Trophoblast cell (in vitro differentiated cells and primary cell): ENCODE measurements at regions not wholly inside any gene's neighbourhood (a gene's known extent, or its start where the extent isn't known, plus 50 kb on each side); places are given as distances from the start of the nearest gene placed in this dataset.
A peak's percentile ranks its signal among the peaks of the same experiment; 100 is the strongest.

Source experiments
- DNase-seq, 2 donors: peaks; one replicate each; pipeline ENCODE4 v3.0.0-alpha.2; 2016
- H2AFZ ChIP-seq: 2 replicates; pipeline ENCODE4 v1.6.1; 2013; ENCODE audit warnings: low read length, moderate library complexity, mild to moderate bottlenecking; ENCODE audit not compliant: insufficient read depth, poor library complexity
- H2AK5ac ChIP-seq: 2 replicates; pipeline ENCODE4 v1.6.1; 2013; ENCODE audit warnings: mild to moderate bottlenecking, low read length
- H2BK120ac ChIP-seq: 2 replicates; pipeline ENCODE4 v1.6.1; 2013; ENCODE audit warnings: low read length, mild to moderate bottlenecking, moderate library complexity; ENCODE audit not compliant: insufficient read depth, poor library complexity
- H2BK12ac ChIP-seq: 2 replicates; pipeline ENCODE4 v1.6.1; 2013; ENCODE audit warnings: mild to moderate bottlenecking, low read length, moderate library complexity
- H2BK5ac ChIP-seq: 2 replicates; pipeline ENCODE4 v1.6.1; 2013; ENCODE audit warnings: low read length, low read depth, moderate library complexity, mild to moderate bottlenecking; ENCODE audit not compliant: poor library complexity
- H3K14ac ChIP-seq: 2 replicates; pipeline ENCODE4 v1.6.1; 2013; ENCODE audit warnings: mild to moderate bottlenecking, low read length
- H3K18ac ChIP-seq: 2 replicates; pipeline ENCODE4 v1.6.1; 2013; ENCODE audit warnings: mild to moderate bottlenecking, low read length
- H3K23ac ChIP-seq: 2 replicates; pipeline ENCODE4 v1.6.1; 2013; ENCODE audit warnings: low read length
- H3K27ac ChIP-seq: 2 replicates; pipeline ENCODE4 v1.5.1; 2013; ENCODE audit warnings: low read depth, mild to moderate bottlenecking, inconsistent platforms, low read length, moderate library complexity
- H3K27me3 ChIP-seq: 2 replicates; pipeline ENCODE4 v1.6.1; 2013; ENCODE audit warnings: inconsistent platforms, mild to moderate bottlenecking, low read length, moderate library complexity; ENCODE audit not compliant: insufficient read depth
- H3K36me3 ChIP-seq, 2 experiments: 1 replicate in 1 of 2; 2 replicates in 1 of 2; pipeline ENCODE4 v1.6.1; 2013; ENCODE audit warnings: low read length in 2 of 2, mild to moderate bottlenecking in 2 of 2, moderate library complexity in 1 of 2; ENCODE audit not compliant: insufficient read depth in 2 of 2, control insufficient read depth in 1 of 2
- H3K4ac ChIP-seq: 2 replicates; pipeline ENCODE4 v1.6.1; 2013; ENCODE audit warnings: low read depth, mild to moderate bottlenecking, low read length, moderate library complexity
- H3K4me1 ChIP-seq, 2 experiments: 1 replicate in 1 of 2; 2 replicates in 1 of 2; pipeline ENCODE4 v1.6.1; 2013; ENCODE audit warnings: low read length in 2 of 2, mild to moderate bottlenecking in 2 of 2, moderate library complexity in 1 of 2; ENCODE audit not compliant: insufficient read depth in 2 of 2, control insufficient read depth in 1 of 2
- H3K4me2 ChIP-seq: 2 replicates; pipeline ENCODE4 v1.6.1; 2013; ENCODE audit warnings: inconsistent platforms, mild to moderate bottlenecking, low read length, moderate library complexity
- H3K4me3 ChIP-seq: 2 replicates; pipeline ENCODE4 v1.5.1; 2013; ENCODE audit warnings: mild to moderate bottlenecking, low read depth, low read length, inconsistent platforms
- H3K79me1 ChIP-seq: one replicate; pipeline ENCODE4 v1.6.1; 2013; ENCODE audit warnings: low read length
- H3K79me2 ChIP-seq: 2 replicates; pipeline ENCODE4 v1.6.1; 2013; ENCODE audit warnings: low read length, mild to moderate bottlenecking; ENCODE audit not compliant: control insufficient read depth, insufficient read depth, poor library complexity
- H3K9ac ChIP-seq: 2 replicates; pipeline ENCODE4 v1.6.1; 2013; ENCODE audit warnings: mild to moderate bottlenecking, low read length
- H3K9me3 ChIP-seq: 2 replicates; pipeline ENCODE4 v1.6.1; 2013; ENCODE audit warnings: low read depth, mild to moderate bottlenecking, control low read depth, inconsistent platforms, low read length; ENCODE audit not compliant: insufficient read depth
- H4K12ac ChIP-seq: 2 replicates; pipeline ENCODE4 v1.6.1; 2013; ENCODE audit warnings: low read depth, mild to moderate bottlenecking, low read length, moderate library complexity
- H4K8ac ChIP-seq: 2 replicates; pipeline ENCODE4 v1.6.1; 2013; ENCODE audit warnings: low read depth, mild to moderate bottlenecking, low read length, moderate library complexity
- H4K91ac ChIP-seq: one replicate; pipeline ENCODE4 v1.6.1; 2013; ENCODE audit warnings: low read depth, mild to moderate bottlenecking, low read length, moderate library complexity
- WGBS: extraction: QIAGEN DNeasy Blood & Tissue Kit; methylation state at CpG from one replicate; pipeline ENCODE4 v1.1.7; 2013; ENCODE audit warnings: missing lambda C conversion rate; ENCODE audit not compliant: insufficient read length, insufficient coverage; ENCODE audit errors: extremely low coverage; 5-methylcytosine and 5-hydroxymethylcytosine counted together

- H3K4me1 ChIP-seq: peaks cover 13 to 16% of the 10 kb centered on the region in 2 experiments
- no peak overlapping the region for H2BK120ac ChIP-seq
- no peaks in the 10 kb centered on the region for H3K36me3 ChIP-seq
- H3K79me1 ChIP-seq: no peaks in the 10 kb centered on the region
- H3K23ac ChIP-seq: no peak overlapping the region
- no peak overlapping the region for H3K14ac ChIP-seq
- no CpG with 5 or more reads among the region's 5 CpGs for WGBS
- H3K27ac ChIP-seq: no peak overlapping the region
- H3K4ac ChIP-seq: no peak overlapping the region
- H3K18ac ChIP-seq: no peak overlapping the region
- H2BK12ac ChIP-seq: no peak overlapping the region
- no peak overlapping the region for H3K4me2 ChIP-seq
- H3K4me3 ChIP-seq: no peak overlapping the region
- no peak overlapping the region for H2AK5ac ChIP-seq
- no peak for DNase-seq
- H4K91ac ChIP-seq: no peak overlapping the region
- H3K9ac ChIP-seq: no peak overlapping the region
- H2BK5ac ChIP-seq: no peak overlapping the region
- H4K12ac ChIP-seq: no peak overlapping the region
- no peak overlapping the region for H4K8ac ChIP-seq
- H3K79me2 ChIP-seq: no peaks in the 10 kb centered on the region
- peaks cover 3% of the 10 kb centered on the region for H3K9me3 ChIP-seq
- H2AFZ ChIP-seq: no peak overlapping the region
- H3K27me3 ChIP-seq: no peaks in the 10 kb centered on the region
Measured at GRCh38 chr1:5765483-5765882, 226.7 kb downstream of the NPHP4 start.

- no peak overlapping the region for H2AFZ ChIP-seq
- H2BK12ac ChIP-seq: no peak overlapping the region
- H3K4me3 ChIP-seq: no peak overlapping the region
- H3K27me3 ChIP-seq: no peaks in the 10 kb centered on the region
- H4K91ac ChIP-seq: no peak overlapping the region
- peaks cover 13 to 16% of the 10 kb centered on the region in 2 experiments for H3K4me1 ChIP-seq
- H3K79me1 ChIP-seq: no peaks in the 10 kb centered on the region
- H3K36me3 ChIP-seq: no peaks in the 10 kb centered on the region
- no peak overlapping the region for H3K9ac ChIP-seq
- no peak overlapping the region for H4K12ac ChIP-seq
- H3K18ac ChIP-seq: no peak overlapping the region
- H4K8ac ChIP-seq: no peak overlapping the region
- no peak overlapping the region for H3K14ac ChIP-seq
- no peak overlapping the region for H2AK5ac ChIP-seq
- H3K23ac ChIP-seq: no peak overlapping the region
- H2BK120ac ChIP-seq: no peak overlapping the region
- WGBS: no CpG with 5 or more reads among the region's 10 CpGs
- no peaks in the 10 kb centered on the region for H3K79me2 ChIP-seq
- no peak for DNase-seq
- H2BK5ac ChIP-seq: no peak overlapping the region
- peaks cover 3% of the 10 kb centered on the region for H3K9me3 ChIP-seq
- no peak overlapping the region for H3K4ac ChIP-seq
- H3K4me2 ChIP-seq: no peak overlapping the region
- no peak overlapping the region for H3K27ac ChIP-seq
Measured at GRCh38 chr1:5764959-5765358, 227.3 kb downstream of the NPHP4 start.

GRCh38 chr1:5764464-5764863, 227.8 kb downstream of the NPHP4 start:
- H2AK5ac ChIP-seq: no peak overlapping the region
- H3K4ac ChIP-seq: no peak overlapping the region
- H2BK5ac ChIP-seq: no peak overlapping the region
- H2AFZ ChIP-seq: no peak overlapping the region
- H3K27me3 ChIP-seq: no peaks in the 10 kb centered on the region
- DNase-seq: no peak
- no peak overlapping the region for H4K12ac ChIP-seq
- H3K79me2 ChIP-seq: no peaks in the 10 kb centered on the region
- H3K9ac ChIP-seq: no peak overlapping the region
- H3K4me2 ChIP-seq: no peak overlapping the region
- H4K91ac ChIP-seq: no peak overlapping the region
- no peaks in the 10 kb centered on the region for H3K36me3 ChIP-seq
- H2BK120ac ChIP-seq: no peak overlapping the region
- H4K8ac ChIP-seq: no peak overlapping the region
- peaks cover 3% of the 10 kb centered on the region for H3K9me3 ChIP-seq
- H3K23ac ChIP-seq: no peak overlapping the region
- no peak overlapping the region for H3K18ac ChIP-seq
- no CpG with 5 or more reads among the region's 8 CpGs for WGBS
- peaks cover 13 to 16% of the 10 kb centered on the region in 2 experiments for H3K4me1 ChIP-seq
- no peak overlapping the region for H2BK12ac ChIP-seq
- no peak overlapping the region for H3K14ac ChIP-seq
- H3K27ac ChIP-seq: no peak overlapping the region
- no peaks in the 10 kb centered on the region for H3K79me1 ChIP-seq
- H3K4me3 ChIP-seq: no peak overlapping the region

GRCh38 chr1:5763696-5764370, 228.4 kb downstream of the NPHP4 start:
- Histone ChIP-seq H3K9me3 (peaks cover 7% of the 10 kb centered on the region), H2AK5ac (no peak overlapping the region)

More at GRCh38 chr1:5763696-5764370, 228.4 kb downstream of the NPHP4 start:
- H3K9ac ChIP-seq: no peak overlapping the region
- no peak overlapping the region for H3K27ac ChIP-seq
- H3K4me1 ChIP-seq: peaks cover 13 to 16% of the 10 kb centered on the region in 2 experiments
- DNase-seq: no peak
- no peaks in the 10 kb centered on the region for H3K27me3 ChIP-seq
- no peak overlapping the region for H3K23ac ChIP-seq
- peak overlapping the region; percentile 8 for H4K91ac ChIP-seq
- no peak overlapping the region for H2BK120ac ChIP-seq
- no peak overlapping the region for H4K12ac ChIP-seq
- H2BK5ac ChIP-seq: no peak overlapping the region
- no peak overlapping the region for H3K4ac ChIP-seq
- H2BK12ac ChIP-seq: no peak overlapping the region
- peak overlapping the region; percentile 51 for H3K14ac ChIP-seq
- WGBS: no CpG with 5 or more reads among the region's 8 CpGs
- H2AFZ ChIP-seq: no peak overlapping the region
- H3K4me3 ChIP-seq: no peak overlapping the region
- H3K36me3 ChIP-seq: no peaks in the 10 kb centered on the region
- no peak overlapping the region for H3K4me2 ChIP-seq
- no peaks in the 10 kb centered on the region for H3K79me2 ChIP-seq
- no peak overlapping the region for H3K18ac ChIP-seq
- no peaks in the 10 kb centered on the region for H3K79me1 ChIP-seq
- no peak overlapping the region for H4K8ac ChIP-seq
